Kidney tubule cell (primary cell): ENCODE measurements at regions not wholly inside any gene's neighbourhood (a gene's known extent, or its start where the extent isn't known, plus 50 kb on each side); places are given as distances from the start of the nearest gene placed in this dataset.
A peak's percentile ranks its signal among the peaks of the same experiment; 100 is the strongest.

Experiments
- DNase-seq: peaks from one replicate; pipeline ENCODE4 v3.0.0-alpha.2; 2018; ENCODE audit warnings: low spot score

- no peak for DNase-seq
Measured at GRCh38 chr5:158159621-158160020, 300.7 kb upstream of the CLINT1 start.

GRCh38 chr5:158155811-158156505 lies 297.0 kb upstream of the CLINT1 start:
- DNase-seq: no peak

GRCh38 chr5:158155067-158155466 lies 296.1 kb upstream of the CLINT1 start:
- no peak for DNase-seq

- peak; percentile 94 for DNase-seq
Measured at GRCh38 chr5:158154226-158155005, 295.5 kb upstream of the CLINT1 start.

- no peak for DNase-seq
Measured at GRCh38 chr5:158153508-158153907, 294.6 kb upstream of the CLINT1 start.

GRCh38 chr5:158152136-158152535 lies 293.2 kb upstream of the CLINT1 start:
- peak; percentile 18 for DNase-seq

GRCh38 chr5:158147227-158147626 lies 288.3 kb upstream of the CLINT1 start:
- DNase-seq: no peak

- no peak for DNase-seq
Measured at GRCh38 chr5:158145827-158146226, 286.9 kb upstream of the CLINT1 start.

- DNase-seq: no peak
Measured at GRCh38 chr5:158143081-158143480, 284.1 kb upstream of the CLINT1 start.

- no peak for DNase-seq
Measured at GRCh38 chr5:158142156-158142555, 283.2 kb upstream of the CLINT1 start.

GRCh38 chr5:158140120-158140731 lies 281.3 kb upstream of the CLINT1 start:
- peak; percentile 65 for DNase-seq

GRCh38 chr5:158139161-158139560 lies 280.2 kb upstream of the CLINT1 start:
- peak; percentile 70 for DNase-seq

GRCh38 chr5:158135682-158136179 lies 276.8 kb upstream of the CLINT1 start:
- DNase-seq: no peak

GRCh38 chr5:158133369-158133768 lies 274.4 kb upstream of the CLINT1 start:
- no peak for DNase-seq

- peak; percentile 20 for DNase-seq
Measured at GRCh38 chr5:158127536-158127935, 268.6 kb upstream of the CLINT1 start.

- no peak for DNase-seq
Measured at GRCh38 chr5:158126442-158127405, 267.8 kb upstream of the CLINT1 start.

GRCh38 chr5:158124606-158125316 lies 265.8 kb upstream of the CLINT1 start:
- no peak for DNase-seq

- no peak for DNase-seq
Measured at GRCh38 chr5:158123595-158123994, 264.6 kb upstream of the CLINT1 start.

GRCh38 chr5:158121678-158122077 lies 262.7 kb upstream of the CLINT1 start:
- no peak for DNase-seq

- peak; percentile 14 for DNase-seq
Measured at GRCh38 chr5:158120760-158121159, 261.8 kb upstream of the CLINT1 start.
